Testis (tissue), 2 donors: ENCODE measurements at regions not wholly inside any gene's neighbourhood (a gene's known extent, or its start where the extent isn't known, plus 50 kb on each side); places are given as distances from the start of the nearest gene placed in this dataset.

Experiments
- CTCF ChIP-seq, 3 experiments: fragments of 450-650 bp in 2 of 3; fragments of 200-600 bp in 1 of 3; sonication (generic) in 1 of 3; IDR thresholded peaks; one replicate each; pipeline ENCODE4 v1.5.1; 2016 to 2019; ENCODE audit warnings: antibody characterized with exemption in 3 of 3, mild to moderate bottlenecking in 2 of 3, moderate library complexity in 1 of 3
- POLR2A ChIP-seq: fragments of 450-650 bp; IDR thresholded peaks from one replicate; pipeline ENCODE4 v1.6.1; 2017; ENCODE audit warnings: antibody characterized with exemption, mild to moderate bottlenecking, moderate library complexity

- TF ChIP-seq CTCF (IDR thresholded peaks at IDR 0.05) (no peak), POLR2A (no peak)
Measured at GRCh38 chr20:52766645-52767435, 205.3 kb upstream of the TSHZ2 start.
